HG02973 (cell line): ENCODE measurements at regions not wholly inside any gene's neighbourhood (a gene's known extent, or its start where the extent isn't known, plus 50 kb on each side); places are given as distances from the start of the nearest gene placed in this dataset.
A peak's percentile ranks its signal among the peaks of the same experiment; 100 is the strongest.
"Not testable (repeated sequence)": the region's sequence is repeated elsewhere in the genome, so short reads cannot be mapped to it uniquely, and the experiment has no call there.

ENCODE experiments used
- ATAC-seq: cut with Tn5 transposase; IDR thresholded peaks from one replicate; pipeline ENCODE4 v1.9.1; 2021; ENCODE audit warnings: moderate library complexity; ENCODE audit not compliant: unreplicated experiment

DNA sequence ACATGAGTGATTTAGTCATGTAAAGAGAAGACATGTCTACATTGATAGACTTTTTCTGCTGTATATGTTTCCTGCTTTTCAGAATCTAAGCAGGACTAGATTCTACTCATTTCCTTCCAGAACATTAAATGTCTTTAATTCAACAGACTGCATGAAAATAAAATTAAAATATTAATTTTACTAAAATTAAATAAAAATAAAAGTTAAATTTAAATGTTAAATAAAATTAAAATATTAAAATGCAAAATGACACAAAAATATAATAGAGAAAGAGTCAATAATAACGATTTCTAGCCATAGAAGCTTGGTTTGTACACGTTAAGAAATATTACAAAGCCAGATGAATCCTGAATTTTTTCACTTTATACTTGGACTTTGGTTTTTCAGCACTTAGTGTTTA is 552.8 kb upstream of the NR5A2 start:
- no peak for ATAC-seq

DNA sequence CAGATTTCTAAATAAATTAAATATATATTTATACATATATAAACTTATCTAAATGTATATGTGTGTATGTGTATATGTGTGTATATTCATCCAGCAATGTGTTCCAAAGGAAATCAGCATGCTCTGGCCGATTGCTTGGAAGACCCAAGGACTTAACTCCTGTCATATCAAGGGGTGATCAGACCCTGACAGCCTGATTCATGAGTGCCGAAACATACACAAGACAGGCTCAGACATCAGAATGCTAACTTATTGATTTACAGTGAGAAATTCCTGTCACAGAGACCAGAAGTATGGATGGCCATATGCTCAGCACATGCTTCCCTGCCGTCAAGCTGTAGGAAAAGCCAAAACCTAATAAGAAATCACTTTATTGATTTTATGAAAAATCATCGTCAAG is 545.1 kb upstream of the NR5A2 start:
- no peak for ATAC-seq

DNA sequence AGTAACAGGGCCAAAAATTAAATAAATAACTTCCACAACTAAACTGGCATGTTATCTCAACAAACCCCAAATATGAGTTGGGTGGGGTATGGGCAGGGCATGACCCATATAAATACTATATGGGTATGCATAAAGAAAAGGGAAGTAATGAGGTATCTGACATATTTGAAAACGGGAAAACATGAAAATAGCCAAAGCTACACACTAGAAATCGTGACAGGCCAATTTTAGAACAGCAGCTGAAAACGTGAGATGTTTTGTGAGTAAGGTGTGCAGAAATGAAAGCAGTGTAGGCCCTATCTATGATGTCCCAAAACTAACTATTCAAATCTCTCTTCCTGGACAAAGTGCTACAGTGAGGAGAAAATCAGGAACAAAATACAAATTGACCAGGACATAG is 537.9 kb upstream of the NR5A2 start:
- ATAC-seq: no peak

DNA sequence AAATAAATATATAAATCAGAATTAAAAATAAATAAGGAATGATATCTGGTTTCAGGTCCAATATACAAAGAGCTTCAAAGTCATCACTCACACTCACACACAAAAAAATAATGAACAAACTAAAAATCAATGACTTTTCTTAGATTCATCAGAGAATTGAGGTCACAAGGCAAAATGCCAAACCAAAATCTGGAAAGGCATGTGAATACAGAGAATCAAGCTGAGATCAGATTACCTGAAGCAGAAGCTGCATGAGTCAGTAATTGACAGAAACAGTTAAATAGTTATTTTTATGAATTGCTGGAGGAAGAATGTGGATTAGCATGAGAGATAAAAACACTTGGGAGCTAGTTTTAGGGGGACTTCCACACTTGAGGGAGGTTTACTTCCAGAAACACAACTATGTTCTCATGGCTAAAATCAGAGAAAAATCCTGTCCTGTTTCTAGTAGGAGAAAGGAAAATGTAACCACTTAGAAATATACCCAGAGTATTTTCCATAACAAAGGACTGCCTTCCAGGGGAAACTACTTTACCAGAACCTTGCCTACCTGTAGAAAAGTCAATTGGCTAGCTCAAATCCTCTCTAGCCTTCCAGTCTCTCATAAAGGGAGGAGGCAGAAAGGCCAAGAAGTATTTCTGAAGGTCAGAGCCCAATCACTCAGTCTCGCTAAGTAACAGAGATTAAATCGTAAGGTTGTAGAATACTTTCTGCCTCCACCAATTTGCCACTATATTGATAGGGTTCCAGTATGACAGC is 536.6 kb upstream of the NR5A2 start:
- ATAC-seq: no peak

DNA sequence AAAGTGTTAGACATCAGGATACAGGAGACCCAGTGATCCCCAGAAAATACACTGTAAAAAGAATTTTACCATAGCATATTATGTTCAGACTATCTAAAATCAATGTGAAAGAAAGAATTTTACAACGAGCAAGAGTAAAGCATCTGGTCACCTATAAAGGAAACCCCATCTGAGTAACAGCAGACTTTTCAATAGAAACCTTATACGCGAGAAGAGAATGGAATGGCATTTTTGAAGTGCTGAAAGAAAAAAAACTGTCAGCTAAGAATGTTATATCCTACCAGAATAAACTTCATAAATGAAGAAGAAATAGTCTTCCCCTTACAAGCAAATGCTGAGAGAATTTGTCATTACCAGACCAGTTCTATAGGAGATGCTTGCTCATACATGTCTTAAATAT is 532.1 kb upstream of the NR5A2 start:
- ATAC-seq: no peak

DNA sequence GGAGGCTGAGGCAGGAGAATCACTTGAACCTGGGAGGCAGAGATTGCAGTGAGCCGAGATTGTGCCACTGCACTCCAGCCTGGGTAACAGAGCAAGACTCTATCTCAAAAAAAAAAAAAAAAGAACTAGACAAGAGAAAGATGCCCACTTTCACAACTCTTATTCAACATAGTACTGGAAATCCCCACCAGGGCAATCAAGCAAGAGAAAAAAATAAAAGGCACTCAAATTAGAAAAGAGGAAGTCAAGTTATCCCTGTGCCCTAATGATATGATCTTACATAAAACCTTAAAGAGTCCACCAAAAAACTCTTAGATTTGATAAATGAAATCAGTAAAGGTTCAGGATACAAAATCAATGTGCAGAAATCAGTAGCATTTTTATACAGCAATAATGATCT is 528.7 kb upstream of the NR5A2 start:
- ATAC-seq: not testable (repeated sequence)

DNA sequence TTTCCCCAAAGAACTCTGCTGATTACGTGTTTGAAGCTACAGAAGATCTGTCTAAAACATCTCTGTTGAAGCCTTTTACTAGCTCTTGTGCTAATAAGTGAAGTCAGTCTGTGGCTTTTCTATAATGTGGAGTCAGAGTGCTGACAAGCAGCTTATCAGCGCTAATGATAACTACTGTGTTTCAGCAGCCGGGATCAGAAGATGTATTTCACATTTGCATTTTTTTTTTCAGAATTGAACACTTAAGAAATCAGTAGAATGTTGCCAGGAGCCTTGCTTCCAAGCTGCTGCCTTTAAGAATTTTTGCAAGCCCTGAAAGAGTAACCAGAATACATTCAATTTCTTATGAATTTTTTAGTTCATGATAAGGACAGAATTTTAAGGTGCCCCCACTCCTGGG is 519.4 kb upstream of the NR5A2 start:
- ATAC-seq: no peak

DNA sequence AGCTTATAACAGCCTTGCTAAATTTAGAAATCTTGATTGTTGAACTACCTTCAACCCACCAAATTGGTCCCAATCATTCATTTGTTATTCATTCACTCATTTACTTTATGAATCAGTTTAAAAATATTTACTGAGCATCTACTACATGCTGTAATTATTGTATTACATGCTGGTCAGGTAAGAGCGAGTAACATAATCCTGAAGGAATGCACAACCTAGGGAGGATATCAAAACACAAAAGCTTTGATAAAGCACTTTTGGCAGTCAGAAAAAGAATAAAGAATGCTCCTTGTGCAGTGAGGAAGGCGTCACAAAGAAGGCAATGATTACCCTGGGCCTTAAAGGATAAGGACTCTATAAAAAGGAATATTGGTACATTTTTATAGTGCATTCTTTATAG is 518.9 kb upstream of the NR5A2 start:
- no peak for ATAC-seq

DNA sequence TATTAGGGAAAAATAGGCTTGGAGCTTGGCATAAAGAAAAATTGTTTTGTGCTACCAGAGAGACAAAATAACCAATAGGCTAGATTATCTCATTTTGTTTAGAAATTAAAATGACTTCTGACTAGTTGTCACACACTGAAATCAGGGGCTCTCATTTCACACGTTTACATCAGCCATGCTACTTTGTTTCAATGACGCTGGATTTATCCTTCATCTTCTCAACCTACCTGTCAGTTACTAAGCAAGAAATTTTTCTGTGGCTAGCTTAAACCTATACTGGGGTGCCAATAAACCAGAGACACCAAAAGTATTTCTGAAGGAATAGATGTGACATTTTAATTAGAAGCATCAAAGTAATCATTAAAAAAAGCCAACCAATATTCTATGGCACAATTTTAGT is 518.1 kb upstream of the NR5A2 start:
- ATAC-seq: no peak

DNA sequence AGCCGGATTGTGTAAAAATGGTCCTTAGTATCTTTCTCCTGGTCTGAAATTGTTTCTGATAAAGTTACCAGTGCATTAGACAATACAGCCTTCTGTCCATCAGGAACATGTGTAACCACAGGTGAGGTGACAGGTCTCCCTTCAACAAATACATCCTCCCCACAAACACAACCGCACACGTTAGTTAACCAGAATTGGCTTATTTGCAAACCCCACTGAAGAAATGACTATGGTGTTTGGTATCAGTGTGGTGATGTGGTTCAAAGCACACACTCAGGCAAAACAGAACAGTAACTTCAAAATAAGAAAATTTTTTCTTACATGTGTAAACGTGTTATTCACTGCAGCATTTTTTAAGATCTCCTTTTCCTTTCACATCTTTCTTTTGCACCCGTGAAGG is 517.2 kb upstream of the NR5A2 start:
- ATAC-seq: peak; percentile 89

DNA sequence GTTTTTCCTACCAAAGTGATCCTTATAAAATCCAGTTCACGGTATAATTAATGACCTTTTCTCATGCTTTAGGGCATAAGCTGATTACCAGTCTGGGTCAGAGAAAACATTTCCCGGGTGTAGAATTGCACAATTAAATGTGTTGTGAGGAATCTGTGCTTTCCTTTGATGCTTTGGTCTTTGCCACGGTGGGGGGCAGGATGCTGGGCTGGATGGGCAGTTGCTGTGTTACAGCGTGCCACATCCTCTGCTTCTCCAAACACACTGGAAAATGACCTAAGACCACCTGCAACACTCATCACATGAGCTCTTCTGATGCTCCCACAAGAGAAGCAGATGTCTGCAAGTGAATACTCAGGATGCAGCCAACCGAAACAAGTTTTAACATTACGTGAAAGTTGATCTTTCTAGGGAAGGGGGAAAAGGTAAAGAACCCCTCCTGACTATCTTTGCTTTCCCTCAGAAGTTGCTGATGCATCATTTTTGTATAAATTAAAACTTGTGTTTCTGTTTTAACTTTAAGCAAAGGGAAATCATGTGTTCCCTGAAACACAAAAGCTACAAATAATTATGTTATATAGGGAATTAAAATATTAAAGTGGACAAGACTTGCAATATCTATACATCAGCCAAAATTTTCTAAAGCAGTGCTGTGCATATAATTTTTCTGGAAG is 515.3 kb upstream of the NR5A2 start:
- ATAC-seq: no peak

DNA sequence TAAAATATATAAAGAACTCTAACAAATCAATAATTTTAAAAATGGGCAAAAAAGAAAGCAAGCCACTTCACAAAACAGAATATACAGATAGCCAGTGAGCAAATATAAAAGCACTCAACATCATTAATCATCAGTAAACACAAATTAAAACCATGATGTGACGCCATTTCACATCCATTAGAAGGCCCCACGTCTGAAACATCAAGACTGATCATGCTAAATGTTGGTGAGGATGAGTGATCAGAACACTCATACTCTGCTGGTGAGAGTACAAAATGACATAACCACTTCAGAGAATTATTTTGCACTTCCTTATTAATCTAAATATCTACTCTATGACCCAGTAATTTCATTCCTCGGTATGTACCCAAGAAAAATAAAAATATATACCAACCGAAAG is 512.2 kb upstream of the NR5A2 start:
- ATAC-seq: no peak

DNA sequence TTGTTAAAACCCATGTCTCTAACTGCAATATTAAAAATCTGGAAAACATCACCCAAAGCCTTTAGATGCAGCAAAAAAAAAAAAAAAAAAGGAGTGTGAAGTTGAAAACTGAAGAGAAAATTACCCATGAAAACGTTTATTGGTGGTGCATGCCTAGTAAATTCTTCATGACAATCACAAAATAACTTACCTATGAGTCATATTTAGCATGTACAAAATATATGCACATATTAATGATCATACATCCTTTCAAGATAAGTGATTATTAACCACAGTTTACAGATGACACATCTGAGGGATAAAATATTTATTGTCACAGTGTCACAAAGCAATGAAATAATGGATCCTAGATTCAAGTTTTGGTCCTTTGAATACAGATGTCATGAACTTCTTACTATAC is 505.2 kb upstream of the NR5A2 start:
- ATAC-seq: no peak

DNA sequence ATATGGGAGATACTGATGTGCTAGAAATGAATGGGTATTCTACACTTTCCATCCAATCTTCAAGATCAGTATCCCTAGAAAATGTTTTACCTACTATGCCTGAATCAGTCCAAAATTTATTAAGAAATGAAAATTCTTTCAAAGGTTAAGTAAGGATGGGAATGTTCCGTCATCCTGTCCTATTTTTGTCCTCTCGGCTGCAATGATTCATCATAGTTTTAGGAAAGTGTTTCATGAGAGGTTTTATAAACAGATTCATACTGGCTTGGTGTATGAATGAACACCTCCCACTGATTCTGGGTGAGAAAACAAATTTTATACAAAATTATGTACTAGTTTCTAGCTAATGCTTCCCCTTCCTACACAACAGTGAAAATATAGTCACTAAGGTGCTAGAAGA is 504.6 kb upstream of the NR5A2 start:
- ATAC-seq: no peak

DNA sequence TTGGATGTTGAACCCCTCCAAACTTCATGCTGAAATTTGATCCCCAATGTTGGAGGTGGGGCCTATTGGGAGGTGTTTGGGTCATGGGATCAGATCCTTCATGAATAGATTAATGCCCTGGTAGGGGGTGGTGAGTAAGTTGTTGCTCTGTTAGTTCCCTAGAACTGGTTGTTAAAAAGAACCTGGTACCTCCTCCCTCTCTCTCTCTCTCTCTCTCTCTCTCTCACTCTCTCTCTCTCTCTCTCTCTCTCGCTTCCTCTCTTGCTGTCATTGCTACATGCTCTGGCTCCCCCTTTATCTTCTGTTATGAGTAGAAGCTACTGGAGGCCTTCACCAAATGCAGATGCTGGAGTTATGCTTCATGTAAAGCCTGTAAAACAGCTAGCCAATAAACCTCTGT is 498.2 kb upstream of the NR5A2 start:
- ATAC-seq: no peak

DNA sequence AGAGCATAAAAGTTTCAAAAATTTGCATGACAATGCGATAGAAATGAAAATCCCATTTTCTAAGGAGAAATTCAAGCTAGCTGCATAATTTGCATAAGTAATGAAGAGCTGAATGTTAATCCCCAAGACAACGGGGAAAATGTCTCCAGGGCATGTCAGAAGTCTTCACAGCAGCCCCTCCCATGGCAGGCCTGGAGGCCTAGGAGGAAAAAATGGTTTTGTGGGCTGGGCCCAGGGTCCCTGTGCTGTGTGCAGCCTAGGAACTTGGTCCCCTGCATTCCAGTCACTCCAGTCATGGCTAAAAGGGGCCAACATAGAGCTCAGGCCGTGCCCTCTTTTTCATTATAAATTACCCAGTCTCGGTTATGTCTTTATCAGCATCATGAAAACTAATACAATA is 494.1 kb upstream of the NR5A2 start:
- ATAC-seq: not testable (repeated sequence)

DNA sequence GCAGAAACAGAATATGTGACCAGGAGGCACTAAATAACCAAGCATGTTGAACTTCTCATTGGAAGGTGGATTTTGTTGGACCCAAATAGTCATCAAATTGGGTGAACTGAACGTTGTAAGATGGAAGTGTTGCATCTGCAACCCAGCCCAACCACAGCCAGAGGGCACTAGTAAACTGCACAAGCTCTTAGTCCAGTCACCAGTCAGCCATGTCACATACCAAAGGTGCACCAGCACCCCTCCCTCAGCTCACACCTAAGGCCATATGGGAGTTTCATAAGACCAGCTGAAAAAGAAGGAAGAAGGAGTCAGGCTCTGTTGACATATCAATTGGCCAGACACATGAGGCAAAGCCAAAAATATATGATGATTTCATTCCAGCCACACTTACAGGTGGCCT is 481.7 kb upstream of the NR5A2 start:
- ATAC-seq: no peak

DNA sequence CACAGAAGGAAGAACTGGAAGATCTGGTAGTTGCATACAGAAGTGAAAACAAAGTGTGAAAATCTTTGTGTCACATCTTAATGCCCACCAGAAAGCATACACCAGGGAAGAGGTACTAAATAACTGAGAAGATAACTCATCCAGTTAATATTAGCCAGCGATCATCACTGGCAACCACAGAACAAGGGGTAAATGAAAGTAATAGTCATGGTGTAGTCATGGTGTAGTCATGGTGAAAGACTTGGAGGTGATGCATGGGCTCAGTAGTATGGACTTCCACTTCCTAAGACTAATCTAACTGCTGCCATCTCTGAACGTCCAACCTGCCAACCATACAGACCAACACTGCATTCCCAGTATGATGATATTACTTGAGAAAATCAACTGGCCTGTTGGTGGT is 481.2 kb upstream of the NR5A2 start:
- no peak for ATAC-seq

DNA sequence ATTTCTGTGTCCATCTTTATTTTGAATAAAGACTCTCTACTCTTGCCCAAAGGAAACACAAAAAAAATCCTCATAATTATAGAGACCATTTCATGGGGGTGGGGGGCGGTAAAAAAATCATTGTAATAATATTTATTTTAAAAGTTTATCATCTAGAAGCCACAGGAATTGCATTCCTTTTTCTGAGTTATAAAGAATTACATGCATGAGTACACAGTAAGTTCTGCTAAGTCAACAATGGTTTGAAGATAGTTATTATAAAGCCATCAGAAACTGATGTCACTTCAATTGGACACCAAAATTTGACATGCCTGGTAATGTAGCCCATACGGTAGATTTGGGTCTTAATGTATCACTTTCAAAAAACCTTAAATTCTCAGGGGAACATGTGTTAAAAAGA is 478.1 kb upstream of the NR5A2 start:
- no peak for ATAC-seq

DNA sequence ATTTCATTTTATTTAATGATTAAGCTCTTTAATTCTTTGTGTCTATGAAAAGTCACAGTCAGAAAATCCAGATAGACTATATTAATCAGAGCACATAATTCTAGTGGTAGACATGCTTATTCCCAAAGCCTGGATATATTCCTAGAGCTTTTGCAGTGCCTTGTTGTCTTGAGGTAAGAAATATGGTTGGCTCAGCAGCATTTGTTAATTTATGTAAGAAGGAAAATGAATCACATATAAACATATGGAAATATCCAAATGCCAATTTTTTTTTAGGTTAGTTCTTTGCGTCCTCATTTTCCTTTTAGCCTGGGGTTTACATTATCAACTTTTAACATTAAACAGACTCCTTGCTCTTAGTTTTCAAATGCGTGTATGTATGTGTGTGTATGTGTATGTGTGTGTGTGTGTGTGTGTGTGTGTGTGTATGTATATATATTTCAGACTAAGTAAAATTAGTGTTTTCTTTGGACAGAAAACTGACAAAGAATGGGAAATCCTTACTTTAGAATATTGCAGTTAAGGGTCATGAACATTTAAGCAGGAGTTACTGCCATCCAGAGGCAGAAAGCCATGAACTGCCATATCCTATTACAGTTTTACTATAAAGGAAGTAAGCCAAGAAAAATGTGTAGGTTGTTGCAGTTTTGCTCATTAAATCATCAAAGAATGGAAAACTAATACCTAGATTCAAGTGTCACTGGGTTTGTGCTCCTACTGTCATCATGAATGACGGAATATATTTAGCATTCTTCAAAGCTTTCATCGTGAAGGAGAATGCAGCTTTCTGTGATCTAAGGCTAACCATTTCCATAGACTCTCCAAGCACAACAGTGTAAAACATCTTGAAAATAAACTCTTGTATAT is 477.1 kb upstream of the NR5A2 start:
- no peak for ATAC-seq

DNA sequence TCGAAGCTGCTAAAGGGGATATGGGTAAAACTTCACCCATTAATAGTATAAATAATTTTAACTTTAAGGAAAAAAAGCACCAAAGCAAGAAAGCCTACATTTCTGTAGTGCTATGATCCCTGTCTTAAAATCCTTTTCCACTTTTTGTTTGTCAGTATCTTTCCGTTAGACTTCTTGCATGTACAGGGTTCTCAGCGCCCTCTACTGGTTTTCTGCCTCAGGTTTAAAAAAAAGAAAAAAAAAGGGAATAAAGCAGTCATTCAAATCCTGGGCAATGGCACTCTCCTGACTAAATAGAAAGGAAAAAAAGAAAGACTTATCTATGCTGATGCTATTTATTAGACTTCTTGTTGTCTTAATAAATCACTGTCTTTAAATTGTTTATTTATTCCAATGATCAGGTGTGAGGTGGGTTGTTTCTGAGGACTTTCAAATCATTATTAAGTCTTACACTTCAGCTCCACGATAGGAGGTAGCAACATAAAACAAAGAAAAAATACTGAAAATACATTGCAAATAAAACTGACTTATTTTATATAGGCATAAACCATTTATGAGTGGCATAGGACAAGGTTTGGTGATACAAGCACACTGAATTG is 475.4 kb upstream of the NR5A2 start:
- no peak for ATAC-seq

DNA sequence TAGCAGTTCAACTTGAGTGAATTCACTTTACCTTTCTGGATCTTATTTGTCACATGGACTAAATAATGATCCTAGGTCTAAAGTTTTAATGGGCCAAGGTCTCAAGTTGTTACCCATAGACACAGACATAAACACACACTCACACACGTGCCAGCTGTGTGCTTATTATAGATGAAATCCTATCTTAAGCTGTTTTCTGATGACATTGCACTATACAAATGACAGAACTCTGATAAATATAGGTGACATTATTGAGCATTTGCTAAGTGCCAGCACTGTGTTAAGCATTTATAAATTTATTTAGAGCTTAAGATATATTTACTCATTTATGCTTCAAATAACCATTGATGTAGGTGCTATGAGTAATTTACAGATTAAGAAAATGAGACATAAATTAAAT is 474.4 kb upstream of the NR5A2 start:
- ATAC-seq: no peak
